Liver (tissue), 8 donors: ENCODE measurements at regions not wholly inside any gene's neighbourhood (a gene's known extent, or its start where the extent isn't known, plus 50 kb on each side); places are given as distances from the start of the nearest gene placed in this dataset.

Experiments
- DNase-seq: peaks from one replicate; pipeline ENCODE4 v3.0.0-alpha.2; 2017; ENCODE audit warnings: low spot score
- H3K27ac ChIP-seq, 2 donors: one replicate each; pipeline ENCODE4 v1.7.0; 2013; ENCODE audit warnings: inconsistent platforms in 2 of 2, low read length in 2 of 2, control low read depth in 1 of 2, low read depth in 1 of 2, mild to moderate bottlenecking in 1 of 2
- H3K27me3 ChIP-seq, 4 donors: one replicate each; pipeline versions ENCODE4 v1.6.1 to v1.7.0; 2013; ENCODE audit warnings: low read length in 3 of 4, inconsistent platforms in 1 of 4, mild to moderate bottlenecking in 1 of 4, moderate library complexity in 1 of 4; ENCODE audit not compliant: control insufficient read depth in 4 of 4, insufficient read depth in 4 of 4
- H3K36me3 ChIP-seq, 4 donors: one replicate each; pipeline versions ENCODE4 v1.6.1 to v1.7.0; 2013; ENCODE audit warnings: low read length in 3 of 4, mild to moderate bottlenecking in 3 of 4, low read depth in 1 of 4, moderate library complexity in 1 of 4; ENCODE audit not compliant: control insufficient read depth in 4 of 4, insufficient read depth in 3 of 4
- H3K4me1 ChIP-seq, 4 donors: one replicate each; pipeline versions ENCODE4 v1.6.1 to v1.7.0; 2013; ENCODE audit warnings: low read length in 3 of 4, mild to moderate bottlenecking in 3 of 4, moderate library complexity in 1 of 4; ENCODE audit not compliant: control insufficient read depth in 4 of 4, insufficient read depth in 4 of 4
- H3K4me3 ChIP-seq, 3 donors: one replicate each; pipeline versions ENCODE4 v1.6.1 to v1.7.0; 2013; ENCODE audit warnings: low read length in 3 of 3, control low read depth in 1 of 3, low read depth in 1 of 3, mild to moderate bottlenecking in 1 of 3
- H3K9ac ChIP-seq, 2 donors: one replicate each; pipeline ENCODE4 v1.7.0; 2013; ENCODE audit warnings: low read length in 2 of 2, mild to moderate bottlenecking in 2 of 2, moderate library complexity in 2 of 2, control low read depth in 1 of 2, low read depth in 1 of 2
- H3K9me3 ChIP-seq, 4 donors: one replicate each; pipeline versions ENCODE4 v1.6.1 to v1.7.0; 2013; ENCODE audit warnings: low read length in 3 of 4; ENCODE audit not compliant: control insufficient read depth in 4 of 4
- ATF3 ChIP-seq: IDR thresholded peaks from 2 replicates; pipeline ENCODE4 v1.6.1; 2016; ENCODE audit warnings: antibody characterized with exemption
- CTCF ChIP-seq: fragments of 150-350 bp; IDR thresholded peaks from 2 replicates; pipeline ENCODE4 v1.5.1; 2017; ENCODE audit warnings: improper control_type of control experiment, low read depth, low read length; ENCODE audit not compliant: missing input control
- EGR1 ChIP-seq, 2 donors: IDR thresholded peaks; 2 replicates each; pipeline ENCODE4 v1.6.1; 2016 to 2018; ENCODE audit warnings: antibody characterized with exemption in 2 of 2, low read depth in 2 of 2
- FOXA1 ChIP-seq: IDR thresholded peaks from 2 replicates; pipeline ENCODE4 v1.6.1; 2016; ENCODE audit warnings: antibody characterized with exemption
- FOXA2 ChIP-seq: IDR thresholded peaks from 2 replicates; pipeline ENCODE4 v1.6.1; 2016; ENCODE audit warnings: antibody characterized with exemption
- GABPA ChIP-seq, 2 donors: IDR thresholded peaks in 1 of 2; conservative IDR thresholded peaks in 1 of 2; 2 replicates each; pipeline ENCODE4 v1.6.1; 2016; ENCODE audit warnings: antibody characterized with exemption in 2 of 2, mild to moderate bottlenecking in 1 of 2, moderate library complexity in 1 of 2
- HNF4A ChIP-seq, 2 donors: conservative IDR thresholded peaks; 2 replicates each; pipeline ENCODE4 v1.6.1; 2016; ENCODE audit warnings: antibody characterized with exemption in 2 of 2, mild to moderate bottlenecking in 2 of 2
- HNF4G ChIP-seq: IDR thresholded peaks from 2 replicates; pipeline ENCODE4 v1.6.1; 2016; ENCODE audit warnings: antibody characterized with exemption
- JUND ChIP-seq, 2 donors: IDR thresholded peaks; 2 replicates each; pipeline ENCODE4 v1.6.1; 2016; ENCODE audit warnings: antibody characterized with exemption in 2 of 2
- MAX ChIP-seq: IDR thresholded peaks from 2 replicates; pipeline ENCODE4 v1.6.1; 2016; ENCODE audit warnings: antibody characterized with exemption
- NR2F2 ChIP-seq: IDR thresholded peaks from 2 replicates; pipeline ENCODE4 v1.6.1; 2016; ENCODE audit warnings: antibody characterized with exemption
- RAD21 ChIP-seq, 2 donors: IDR thresholded peaks; 2 replicates each; pipeline ENCODE4 v1.6.1; 2016; ENCODE audit warnings: antibody characterized with exemption in 2 of 2, mild to moderate bottlenecking in 2 of 2
- REST ChIP-seq: IDR thresholded peaks from 2 replicates; pipeline ENCODE4 v1.6.1; 2016; ENCODE audit warnings: antibody characterized with exemption, mild to moderate bottlenecking
- RXRA ChIP-seq, 2 donors: IDR thresholded peaks; 2 replicates each; pipeline ENCODE4 v1.6.1; 2017 to 2018; ENCODE audit warnings: antibody characterized with exemption in 2 of 2, mild to moderate bottlenecking in 1 of 2
- SP1 ChIP-seq: IDR thresholded peaks from 2 replicates; pipeline ENCODE4 v1.6.1; 2018; ENCODE audit warnings: antibody characterized with exemption, mild to moderate bottlenecking
- TAF1 ChIP-seq: conservative IDR thresholded peaks from 2 replicates; pipeline ENCODE4 v1.6.1; 2016; ENCODE audit warnings: antibody characterized with exemption, mild to moderate bottlenecking
- YY1 ChIP-seq: IDR thresholded peaks from 2 replicates; pipeline ENCODE4 v1.6.1; 2016; ENCODE audit warnings: antibody characterized with exemption, mild to moderate bottlenecking
- ZBTB33 ChIP-seq: IDR thresholded peaks from 2 replicates; pipeline ENCODE4 v1.6.1; 2016; ENCODE audit warnings: antibody characterized with exemption
- WGBS: extraction: QIAGEN DNeasy Blood & Tissue Kit; methylation state at CpG from one replicate; pipeline ENCODE4 v1.1.7; 2013; 5-methylcytosine and 5-hydroxymethylcytosine counted together
- donor health status: healthy.
- donor health status: healthy.
- donor health status: healthy.
- donor health status: healthy.
- donor health status: healthy.

GRCh38 chr3:3464131-3464530 is 284.6 kb upstream of the CRBN start:
- Histone ChIP-seq H3K9ac (no peak overlapping the region), H3K4me1 (no peaks in the 10 kb centered on the region), H3K27me3 (no peaks in the 10 kb centered on the region), H3K9me3 (no peaks in the 10 kb centered on the region), H3K4me3 (no peak overlapping the region), H3K27ac (no peak overlapping the region), H3K36me3 (no peaks in the 10 kb centered on the region)
- TF ChIP-seq ATF3 (no peak), NR2F2 (no peak), FOXA2 (no peak), RAD21 (IDR thresholded peaks at IDR 0.05) (no peak), GABPA (IDR thresholded peaks at IDR 0.05 in 1 of 2, conservative IDR thresholded peaks at IDR 0.05 in 1 of 2) (no peak), YY1 (no peak), HNF4A (conservative IDR thresholded peaks at IDR 0.05) (no peak), CTCF (no peak), EGR1 (IDR thresholded peaks at IDR 0.05; ENCODE audit: low read depth in 2 of 2) (no peak), MAX (no peak), JUND (IDR thresholded peaks at IDR 0.05) (no peak), REST (no peak), RXRA (IDR thresholded peaks at IDR 0.05) (no peak), HNF4G (no peak), FOXA1 (no peak), SP1 (no peak), TAF1 (no peak), ZBTB33 (no peak)
- WGBS = 57% methylated on average over 3 of the region's 3 CpGs
- DNase-seq = no peak

- WGBS = 77% methylated on average over 7 of the region's 7 CpGs
Observed at GRCh38 chr3:3461317-3461716, 281.8 kb upstream of the CRBN start.

More at GRCh38 chr3:3461317-3461716, 281.8 kb upstream of the CRBN start:
- Histone ChIP-seq H3K9me3 (no peaks in the 10 kb centered on the region), H3K36me3 (no peaks in the 10 kb centered on the region), H3K27ac (no peak overlapping the region), H3K4me3 (no peak overlapping the region), H3K27me3 (no peaks in the 10 kb centered on the region), H3K4me1 (no peaks in the 10 kb centered on the region), H3K9ac (no peak overlapping the region)
- no peak for DNase-seq
- no peak for TF ChIP-seq NR2F2
- no peak for TF ChIP-seq SP1
- TF ChIP-seq FOXA1 = no peak
- no peak for TF ChIP-seq TAF1
- no peak for TF ChIP-seq CTCF
- no peak for TF ChIP-seq HNF4G
- TF ChIP-seq EGR1 (IDR thresholded peaks at IDR 0.05; ENCODE audit: low read depth in 2 of 2) = no peak
- TF ChIP-seq HNF4A (conservative IDR thresholded peaks at IDR 0.05) = no peak
- no peak for TF ChIP-seq GABPA (IDR thresholded peaks at IDR 0.05 in 1 of 2, conservative IDR thresholded peaks at IDR 0.05 in 1 of 2)
- no peak for TF ChIP-seq RAD21 (IDR thresholded peaks at IDR 0.05)
- no peak for TF ChIP-seq RXRA (IDR thresholded peaks at IDR 0.05)
- no peak for TF ChIP-seq FOXA2
- no peak for TF ChIP-seq JUND (IDR thresholded peaks at IDR 0.05)
- no peak for TF ChIP-seq YY1
